NCI-H146 treated with DMSO at 0.1 percent for 48 hours (cell line): ENCODE measurements at regions not wholly inside any gene's neighbourhood (a gene's known extent, or its start where the extent isn't known, plus 50 kb on each side); places are given as distances from the start of the nearest gene placed in this dataset.
"Not testable (repeated sequence)": the region's sequence is repeated elsewhere in the genome, so short reads cannot be mapped to it uniquely, and the experiment has no call there.

Experiments
- DNase-seq: peaks from one replicate; lab custom pipeline; 2025; ENCODE audit not compliant: unreplicated experiment; lab: John Stamatoyannopoulos, UW

- DNase-seq: not testable (repeated sequence)
Measured at GRCh38 chr9:104323967-104324694, 179.9 kb upstream of the OR13F1 start.

- DNase-seq: no peak
Measured at GRCh38 chr9:104326912-104327311, 177.2 kb upstream of the OR13F1 start.

- DNase-seq: no peak
Measured at GRCh38 chr9:104329245-104329644, 174.8 kb upstream of the OR13F1 start.

GRCh38 chr9:104330841-104331240 is 173.2 kb upstream of the OR13F1 start:
- DNase-seq: no peak

- DNase-seq: no peak
Measured at GRCh38 chr9:104334549-104334948, 169.5 kb upstream of the OR13F1 start.

GRCh38 chr9:104339692-104340091 is 164.4 kb upstream of the OR13F1 start:
- DNase-seq: no peak

- DNase-seq: no peak
Measured at GRCh38 chr9:104342552-104342951, 161.5 kb upstream of the OR13F1 start.

GRCh38 chr9:104345061-104345460 is 159.0 kb upstream of the OR13F1 start:
- no peak for DNase-seq

- no peak for DNase-seq
Measured at GRCh38 chr9:104350541-104350940, 153.5 kb upstream of the OR13F1 start.

GRCh38 chr9:104351726-104352125 is 152.3 kb upstream of the OR13F1 start:
- no peak for DNase-seq

- no peak for DNase-seq
Measured at GRCh38 chr9:104361207-104361606, 142.9 kb upstream of the OR13F1 start.

GRCh38 chr9:104362912-104363472 is 141.1 kb upstream of the OR13F1 start:
- no peak for DNase-seq

- DNase-seq: no peak
Measured at GRCh38 chr9:104367507-104367906, 136.6 kb upstream of the OR13F1 start.

GRCh38 chr9:104368318-104368717 is 135.7 kb upstream of the OR13F1 start:
- not testable (repeated sequence) for DNase-seq

- DNase-seq: no peak
Measured at GRCh38 chr9:104374711-104375110, 129.4 kb upstream of the OR13F1 start.

- DNase-seq: no peak
Measured at GRCh38 chr9:104386013-104386412, 118.0 kb upstream of the OR13F1 start.

- DNase-seq: peak; percentile 42
Measured at GRCh38 chr9:104386425-104387069, 117.5 kb upstream of the OR13F1 start.

GRCh38 chr9:104388071-104388470 is 116.0 kb upstream of the OR13F1 start:
- no peak for DNase-seq

GRCh38 chr9:104389341-104389740 is 114.7 kb upstream of the OR13F1 start:
- no peak for DNase-seq

- DNase-seq: not testable (repeated sequence)
Measured at GRCh38 chr9:104394901-104395300, 109.2 kb upstream of the OR13F1 start.

- DNase-seq: no peak
Measured at GRCh38 chr9:104412238-104412637, 91.8 kb upstream of the OR13F1 start.

- DNase-seq: no peak
Measured at GRCh38 chr9:104416470-104416869, 87.6 kb upstream of the OR13F1 start.
